GM12878 (cell line): ENCODE measurements at regions not wholly inside any gene's neighbourhood (a gene's known extent, or its start where the extent isn't known, plus 50 kb on each side); places are given as distances from the start of the nearest gene placed in this dataset.

ENCODE experiments used
- ATAC-seq: fragments of 200-7000 bp; cut with Tn5 transposase; 3 replicates; pipeline ENCODE4 v1.9.1; 2020; ENCODE audit warnings: mild to moderate bottlenecking, moderate library complexity
- BruUV-seq: library from RNA; stranded (reverse); fragments of 400-500 nt; replicated peaks from 2 replicates; lab custom pipeline; 2021; lab: Mats Ljungman, UMichigan
- CTCF ChIA-PET: fragments of 300-600 bp; sonication (Branson Sonifier 250); formaldehyde crosslinking; extraction: SDS; loops from one replicate; lab custom pipeline; 2021; ENCODE audit warnings: inconsistent platforms; lab: Yijun Ruan, JAX
- POLR2A ChIA-PET: fragments of 350-600 bp; formaldehyde crosslinking; extraction: SDS; loops from one replicate; lab custom pipeline; 2021; ENCODE audit warnings: inconsistent platforms; lab: Charles Lee
- RAD21 ChIA-PET: fragments of 300-600 bp; sonication (Branson Sonifier 250); formaldehyde crosslinking; loops from one replicate; lab custom pipeline; 2023; ENCODE audit warnings: antibody characterized with exemption; ENCODE audit not compliant: unreplicated experiment; lab: Charles Lee
- SMC1A ChIA-PET: fragments of 300-600 bp; sonication (Branson Sonifier 250); formaldehyde crosslinking; loops from one replicate; lab custom pipeline; 2023; ENCODE audit not compliant: unreplicated experiment, uncharacterized antibody; lab: Charles Lee
- DNase-seq: peaks from one replicate; pipeline ENCODE4 v3.0.0-alpha.2; 2011; ENCODE audit warnings: low read depth, low spot score
- FAIRE-seq: peaks from 3 replicates; lab custom pipeline; 2011; peaks lifted over from hg19 to GRCh38; lab: Jason Lieb, UNC
- H2AFZ ChIP-seq: 2 replicates; pipeline ENCODE4 v1.6.0; 2011; ENCODE audit warnings: low read depth, low read length, control low read depth; ENCODE audit not compliant: control insufficient read depth
- H3K27ac ChIP-seq: 2 replicates; pipeline ENCODE4 v1.5.1; 2011; ENCODE audit warnings: control low read depth; ENCODE audit not compliant: control insufficient read depth, insufficient read depth
- H3K27me3 ChIP-seq, 2 experiments: replicated peaks in 1 of 2; 2 replicates each; pipeline versions ENCODE4 v1.6.0 to v1.6.1; 2011; ENCODE audit warnings: low read length in 1 of 2; ENCODE audit not compliant: control insufficient read depth in 2 of 2, insufficient read depth in 2 of 2
- H3K36me3 ChIP-seq, 2 experiments: 2 replicates each; pipeline ENCODE4 v1.5.1; 2011; ENCODE audit warnings: low read length in 1 of 2; ENCODE audit not compliant: control insufficient read depth in 2 of 2, insufficient read depth in 2 of 2
- H3K4me1 ChIP-seq: 2 replicates; pipeline ENCODE4 v1.6.1; 2011; ENCODE audit warnings: mild to moderate bottlenecking, low read length, moderate library complexity, mixed read lengths; ENCODE audit not compliant: control insufficient read depth, insufficient read depth
- H3K4me2 ChIP-seq: 2 replicates; pipeline ENCODE4 v1.6.0; 2011; ENCODE audit warnings: control low read depth; ENCODE audit not compliant: control insufficient read depth, insufficient read depth
- H3K4me3 ChIP-seq: fragments of 200-600 bp; sonication (generic); 2 replicates; pipeline ENCODE4 v1.5.1; 2016
- H3K79me2 ChIP-seq: 2 replicates; pipeline ENCODE4 v1.6.0; 2011; ENCODE audit warnings: low read length; ENCODE audit not compliant: control insufficient read depth, insufficient read depth
- H3K9ac ChIP-seq: 2 replicates; pipeline ENCODE4 v1.8.0; 2011; ENCODE audit warnings: low read length, control low read depth, mixed read lengths; ENCODE audit not compliant: control insufficient read depth, insufficient read depth
- H3K9me3 ChIP-seq: replicated peaks from 3 replicates; pipeline ENCODE4 v1.5.1; 2011; ENCODE audit warnings: mild to moderate bottlenecking, low read length; ENCODE audit not compliant: control insufficient read depth, insufficient read depth
- H4K20me1 ChIP-seq: 2 replicates; pipeline ENCODE4 v1.6.0; 2011; ENCODE audit not compliant: control insufficient read depth, insufficient read depth
- EZH2 ChIP-seq: IDR thresholded peaks from 2 replicates; pipeline ENCODE4 v1.6.1; 2012; ENCODE audit warnings: low read depth, mild to moderate bottlenecking, control low read depth, inconsistent platforms, low read length, borderline replicate concordance; ENCODE audit not compliant: control insufficient read depth
- HDGF ChIP-seq: fragments of 450-650 bp; IDR thresholded peaks from 2 replicates; pipeline ENCODE4 v1.6.1; 2016; ENCODE audit warnings: antibody characterized with exemption
- HSF1 ChIP-seq: fragments of 150-350 bp; IDR thresholded peaks from 2 replicates; pipeline ENCODE4 v1.6.1; 2014; ENCODE audit warnings: mild to moderate bottlenecking, low read depth, low read length
- MTA2 ChIP-seq: fragments of 450-650 bp; IDR thresholded peaks from 2 replicates; pipeline ENCODE4 v1.6.1; 2016; ENCODE audit warnings: low read depth, mild to moderate bottlenecking, moderate library complexity
- MYC ChIP-seq: IDR thresholded peaks from 2 replicates; pipeline ENCODE4 v1.6.1; 2011; ENCODE audit warnings: mild to moderate bottlenecking, low read length, moderate library complexity, inconsistent platforms; ENCODE audit not compliant: insufficient read depth, insufficient replicate concordance, insufficient read length, severe bottlenecking
- NFIC ChIP-seq: IDR thresholded peaks from 2 replicates; pipeline ENCODE4 v1.6.1; 2012; ENCODE audit warnings: low read depth, mild to moderate bottlenecking, inconsistent platforms, low read length, moderate library complexity
- PKNOX1 ChIP-seq: fragments of 450-650 bp; IDR thresholded peaks from 2 replicates; pipeline ENCODE4 v1.6.1; 2016; ENCODE audit warnings: mild to moderate bottlenecking
- PML ChIP-seq: IDR thresholded peaks from 2 replicates; pipeline ENCODE4 v1.6.1; 2012; ENCODE audit warnings: low read length, inconsistent platforms
- POLR2A ChIP-seq: IDR thresholded peaks from 2 replicates; pipeline ENCODE4 v1.6.1; 2011; ENCODE audit warnings: low read depth, mild to moderate bottlenecking, low read length
- RBBP5 ChIP-seq: fragments of 200-600 bp; sonication (generic); conservative IDR thresholded peaks from 2 replicates; pipeline ENCODE4 v1.6.1; 2016
- RELA ChIP-seq: fragments of 450-650 bp; IDR thresholded peaks from 2 replicates; pipeline ENCODE4 v1.8.0; 2014; ENCODE audit warnings: borderline replicate concordance; ENCODE audit not compliant: partially characterized antibody
- STAT1 ChIP-seq: fragments of 450-650 bp; conservative IDR thresholded peaks from 2 replicates; pipeline ENCODE4 v1.6.1; 2014; ENCODE audit warnings: antibody characterized with exemption, mild to moderate bottlenecking
- ZNF24 ChIP-seq: fragments of 450-650 bp; IDR thresholded peaks from 2 replicates; pipeline ENCODE4 v1.6.1; 2017; ENCODE audit warnings: antibody characterized with exemption, mild to moderate bottlenecking
- WGBS: methylation state at CpG from one replicate; pipeline ENCODE4 v1.1.6; 2016; ENCODE audit warnings: low lambda C conversion rate; ENCODE audit not compliant: insufficient replicate concordance, insufficient coverage; ENCODE audit errors: missing lambda C conversion rate; 5-methylcytosine and 5-hydroxymethylcytosine counted together
- in situ Hi-C: fragments of 300-500 bp; cut with MboI; formaldehyde crosslinking; loops from 9 replicates; pipeline ENCODE4 v1.14.3; 2018; ENCODE audit warnings: mixed read lengths
- intact Hi-C: fragments of 100-400 bp; cut with micrococcal nuclease; formaldehyde crosslinking; loops from one replicate; pipeline ENCODE4 v1.14.2; 2022; ENCODE audit not compliant: unreplicated experiment

- TF ChIP-seq ZNF24 (no peak), STAT1 (no peak)
Measured at GRCh38 chr15:98551936-98552562, 96.3 kb upstream of the IGF1R start (continued).

- FAIRE-seq (no peak), ATAC-seq (no peak), DNase-seq (no peak)
- H3K4me1 ChIP-seq: no peaks in the 10 kb centered on the region
- H3K4me2 ChIP-seq: no peak overlapping the region
- POLR2A ChIA-PET: no interaction called here
- no peak overlapping the region for H3K4me3 ChIP-seq
- H3K9ac ChIP-seq: no peak overlapping the region
- intact Hi-C loops: no loop called here
- BruUV-seq: no TSS peak
- CTCF ChIA-PET: no interaction called here
- in situ Hi-C loops: no loop called here
- no peaks in the 10 kb centered on the region for H3K36me3 ChIP-seq
- SMC1A ChIA-PET: no interaction called here
- no peaks in the 10 kb centered on the region; the same call in 2 of the 3 replicates for H3K9me3 ChIP-seq
- no peaks in the 10 kb centered on the region for H3K79me2 ChIP-seq
- H4K20me1 ChIP-seq: no peaks in the 10 kb centered on the region
- no peak overlapping the region for H3K27ac ChIP-seq
- RAD21 ChIA-PET: interaction anchor here (1.2 kb wide), 1 partner anchor 35 kb away, joined by 3 read pairs; no protein-coding TSS in a partner anchor
- TF ChIP-seq MYC: no peak
- no peak for TF ChIP-seq HDGF
- TF ChIP-seq POLR2A: no peak
- no peak for TF ChIP-seq RELA
- TF ChIP-seq HSF1: no peak
- TF ChIP-seq PML: no peak
- TF ChIP-seq PKNOX1: no peak
- TF ChIP-seq NFIC: no peak
- TF ChIP-seq MTA2: no peak
- no peak for TF ChIP-seq RBBP5
- TF ChIP-seq EZH2: no peak
- no peak overlapping the region for H2AFZ ChIP-seq
- under 1% methylated on average over 6 of the region's 6 CpGs for WGBS
- no peaks in the 10 kb centered on the region; a peak in 1 of 4 replicates for H3K27me3 ChIP-seq
Measured at GRCh38 chr15:98554272-98555172, 93.8 kb upstream of the IGF1R start.
